GM10248 (cell line): ENCODE measurements at regions not wholly inside any gene's neighbourhood (a gene's known extent, or its start where the extent isn't known, plus 50 kb on each side); places are given as distances from the start of the nearest gene placed in this dataset.

Experiments
- CTCF ChIA-PET: fragments of 300-600 bp; sonication (Branson Sonifier 250); formaldehyde crosslinking; extraction: SDS; loops from one replicate; lab custom pipeline; 2021; ENCODE audit warnings: antibody characterized with exemption; lab: Yijun Ruan, JAX
- POLR2A ChIA-PET: fragments of 350-650 bp; sonication (Branson Sonifier 250); formaldehyde crosslinking; extraction: SDS; loops from one replicate; lab custom pipeline; 2020; ENCODE audit warnings: antibody characterized with exemption; lab: Yijun Ruan, JAX
- DNase-seq: peaks from one replicate; pipeline ENCODE4 v3.0.0; 2012; ENCODE audit errors: extremely low spot score
- CTCF ChIP-seq: IDR thresholded peaks from 2 replicates; pipeline ENCODE4 v1.5.1; 2012; ENCODE audit warnings: mild to moderate bottlenecking, low read depth; ENCODE audit errors: extremely low read depth, missing control alignments, control extremely low read depth

DNA sequence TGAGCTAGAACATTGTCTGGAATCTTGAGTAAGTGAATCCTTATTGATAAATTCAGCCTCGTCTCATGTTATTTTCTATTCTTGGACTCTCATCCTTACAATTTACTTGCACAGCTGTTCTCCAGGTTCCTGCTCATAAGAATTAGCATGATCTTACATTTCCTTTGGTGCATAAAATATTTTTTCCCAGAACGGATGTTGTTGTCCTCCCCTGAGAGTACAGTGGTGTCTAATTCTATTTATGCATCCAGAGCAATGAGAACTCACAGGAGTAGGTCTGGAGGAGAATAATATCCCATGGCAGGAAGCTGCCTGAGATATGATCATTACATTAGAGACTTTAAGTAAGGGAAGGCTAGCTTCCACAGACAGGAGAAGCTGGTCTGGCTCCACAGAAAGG, 178.4 kb upstream of the MAST4 start:
- POLR2A ChIA-PET: no interaction called here
- CTCF ChIA-PET: interaction anchor here (1.1 kb wide), 1 partner anchor 12 kb away, joined by 3 read pairs; no protein-coding TSS in a partner anchor

GRCh38 chr5:66423484-66423883, 172.7 kb upstream of the MAST4 start:
- TF ChIP-seq CTCF: no peak
- POLR2A ChIA-PET: no interaction called here
- DNase-seq: no peak
- CTCF ChIA-PET: no interaction called here

More for the DNA sequence above, 178.4 kb upstream of the MAST4 start:
- no peak for TF ChIP-seq CTCF
- no peak for DNase-seq

DNA sequence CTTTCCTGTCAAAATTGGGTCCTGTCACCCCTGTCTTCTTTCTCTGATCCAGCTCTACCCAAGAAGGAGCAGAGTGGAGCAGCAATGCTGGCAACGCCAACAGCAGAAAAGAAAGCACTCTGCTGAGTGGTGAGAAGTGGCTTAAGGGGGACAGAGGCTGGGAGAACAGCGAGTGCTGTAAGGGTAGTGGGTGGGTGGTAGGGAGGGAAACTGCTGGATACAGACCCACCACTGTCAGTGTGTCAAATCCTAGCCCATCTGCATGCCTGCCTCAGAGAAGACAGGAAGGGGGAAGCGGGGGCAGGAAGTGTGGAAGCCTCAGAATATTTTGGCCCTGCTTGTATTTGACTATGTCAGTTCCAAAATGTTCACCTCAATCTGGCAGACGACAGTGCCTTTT, 170.4 kb upstream of the MAST4 start:
- ChIA-PET POLR2A (no interaction called here), CTCF (no interaction called here)
- no peak for DNase-seq
- no peak for TF ChIP-seq CTCF

- POLR2A ChIA-PET: no interaction called here
- TF ChIP-seq CTCF: no peak
- CTCF ChIA-PET: no interaction called here
- DNase-seq: no peak
Observed at GRCh38 chr5:66426259-66427138, 169.7 kb upstream of the MAST4 start.

- DNase-seq: no peak
- CTCF ChIA-PET: no interaction called here
- TF ChIP-seq CTCF: no peak
- POLR2A ChIA-PET: no interaction called here
Observed at GRCh38 chr5:66427139-66427442, 169.1 kb upstream of the MAST4 start.

- ChIA-PET CTCF (no interaction called here), POLR2A (no interaction called here)
- no peak for DNase-seq
- peak; percentile 38 for TF ChIP-seq CTCF
Observed at GRCh38 chr5:66436721-66437120, 159.5 kb upstream of the MAST4 start.
